ENCODE measurements at regions not wholly inside any gene's neighbourhood (a gene's known extent, or its start where the extent isn't known, plus 50 kb on each side); places are given as distances from the start of the nearest gene placed in this dataset.
"Not testable (repeated sequence)": the region's sequence is repeated elsewhere in the genome, so short reads cannot be mapped to it uniquely, and the experiment has no call there.

DNA sequence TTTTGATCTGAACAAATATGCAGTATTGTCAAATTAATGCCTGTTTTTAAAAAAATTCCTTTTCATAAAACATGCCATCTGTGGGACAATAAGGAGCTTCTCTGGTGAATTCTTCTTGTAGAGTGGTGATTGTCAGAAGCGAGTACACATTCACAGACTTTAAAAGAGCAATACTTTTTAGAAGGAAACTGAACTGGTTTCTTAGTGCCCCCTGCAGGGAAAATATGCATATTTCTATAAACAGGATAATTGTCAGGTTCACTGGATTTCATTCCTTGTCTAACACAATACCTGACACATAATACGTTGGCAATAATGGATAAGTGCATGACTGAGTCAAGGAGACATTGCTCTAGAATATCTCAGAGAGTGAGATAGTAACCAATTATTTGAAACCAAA lies 133.7 kb downstream of the KIF4B start:
- no peak overlapping the region for H3K4me3 ChIP-seq (ENCODE audit: low read depth, low read length)
- TF ChIP-seq, protein P1, sequence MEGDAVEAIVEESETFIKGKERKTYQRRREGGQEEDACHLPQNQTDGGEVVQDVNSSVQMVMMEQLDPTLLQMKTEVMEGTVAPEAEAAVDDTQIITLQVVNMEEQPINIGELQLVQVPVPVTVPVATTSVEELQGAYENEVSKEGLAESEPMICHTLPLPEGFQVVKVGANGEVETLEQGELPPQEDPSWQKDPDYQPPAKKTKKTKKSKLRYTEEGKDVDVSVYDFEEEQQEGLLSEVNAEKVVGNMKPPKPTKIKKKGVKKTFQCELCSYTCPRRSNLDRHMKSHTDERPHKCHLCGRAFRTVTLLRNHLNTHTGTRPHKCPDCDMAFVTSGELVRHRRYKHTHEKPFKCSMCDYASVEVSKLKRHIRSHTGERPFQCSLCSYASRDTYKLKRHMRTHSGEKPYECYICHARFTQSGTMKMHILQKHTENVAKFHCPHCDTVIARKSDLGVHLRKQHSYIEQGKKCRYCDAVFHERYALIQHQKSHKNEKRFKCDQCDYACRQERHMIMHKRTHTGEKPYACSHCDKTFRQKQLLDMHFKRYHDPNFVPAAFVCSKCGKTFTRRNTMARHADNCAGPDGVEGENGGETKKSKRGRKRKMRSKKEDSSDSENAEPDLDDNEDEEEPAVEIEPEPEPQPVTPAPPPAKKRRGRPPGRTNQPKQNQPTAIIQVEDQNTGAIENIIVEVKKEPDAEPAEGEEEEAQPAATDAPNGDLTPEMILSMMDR (IDR thresholded peaks at IDR 0.05; ENCODE audit: borderline replicate concordance, insufficient read depth, low read depth, low read length) = no peak

DNA sequence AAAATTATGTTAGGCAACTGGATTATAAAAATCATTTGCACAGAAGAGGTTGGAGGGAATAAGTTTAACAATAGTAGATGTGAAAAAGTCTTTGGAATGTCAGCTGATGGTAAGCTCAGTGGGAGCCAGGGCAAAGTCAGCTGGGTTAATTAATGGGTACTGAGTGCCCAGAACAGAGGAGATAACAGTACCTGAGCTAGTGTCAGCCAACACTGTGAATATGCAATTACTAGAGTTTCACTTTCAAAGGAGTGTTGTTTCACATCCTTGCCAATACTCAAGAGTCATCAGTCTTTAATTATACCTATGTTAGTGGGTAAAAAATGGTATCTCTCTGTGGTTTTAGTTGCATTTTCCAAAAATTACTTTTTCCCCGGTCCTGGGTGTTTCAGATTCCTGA lies 135.1 kb downstream of the KIF4B start:
- no peak overlapping the region for H3K4me3 ChIP-seq (ENCODE audit: low read depth, low read length)
- TF ChIP-seq, protein P1 (IDR thresholded peaks at IDR 0.05; ENCODE audit: borderline replicate concordance, insufficient read depth, low read depth, low read length) = no peak

DNA sequence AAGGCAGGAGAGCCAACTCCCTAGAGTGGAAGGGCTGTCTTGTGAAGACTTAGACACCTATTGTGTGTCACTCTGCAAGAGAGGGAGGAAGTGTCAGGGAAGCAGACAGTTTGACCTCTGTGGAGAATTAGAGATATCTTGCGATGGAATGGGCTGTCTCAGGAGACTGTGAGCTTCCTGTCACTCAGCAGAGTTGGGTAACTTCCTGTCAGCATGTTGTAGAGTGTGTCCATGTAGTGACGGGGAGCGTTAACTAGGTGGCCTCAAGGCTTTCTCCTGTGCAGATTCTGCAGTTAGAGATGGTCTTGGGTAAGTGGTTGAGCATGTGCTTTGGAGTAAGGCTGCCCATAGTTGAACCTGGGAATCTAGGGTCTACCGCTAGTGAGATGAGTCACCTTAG lies 136.5 kb downstream of the KIF4B start:
- TF ChIP-seq, protein P1 (IDR thresholded peaks at IDR 0.05; ENCODE audit: borderline replicate concordance, insufficient read depth, low read depth, low read length) = no peak
- no peak overlapping the region for H3K4me3 ChIP-seq (ENCODE audit: low read depth, low read length)

DNA sequence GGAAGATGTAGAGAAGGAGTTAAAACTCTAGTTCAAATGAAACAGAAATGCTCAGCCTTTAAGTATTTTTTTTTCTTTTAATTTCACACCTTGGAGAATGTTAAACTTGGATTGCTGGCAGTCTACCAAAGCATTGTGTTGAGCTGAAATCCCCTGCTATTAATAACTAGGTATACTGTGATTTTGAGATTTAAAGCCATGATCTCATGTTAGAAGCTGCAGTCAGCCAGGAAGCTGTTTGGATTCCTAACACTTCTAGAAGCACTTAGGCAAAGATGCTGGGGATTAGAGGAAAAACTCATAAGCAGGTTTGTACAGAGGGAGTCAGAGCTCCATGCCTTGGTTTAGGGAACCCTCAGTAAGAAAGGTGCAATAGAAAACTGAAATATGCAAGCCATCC lies 141.4 kb downstream of the KIF4B start:
- no peak overlapping the region for H3K4me3 ChIP-seq (ENCODE audit: low read depth, low read length)
- TF ChIP-seq, protein P1 (IDR thresholded peaks at IDR 0.05; ENCODE audit: borderline replicate concordance, insufficient read depth, low read depth, low read length) = no peak

DNA sequence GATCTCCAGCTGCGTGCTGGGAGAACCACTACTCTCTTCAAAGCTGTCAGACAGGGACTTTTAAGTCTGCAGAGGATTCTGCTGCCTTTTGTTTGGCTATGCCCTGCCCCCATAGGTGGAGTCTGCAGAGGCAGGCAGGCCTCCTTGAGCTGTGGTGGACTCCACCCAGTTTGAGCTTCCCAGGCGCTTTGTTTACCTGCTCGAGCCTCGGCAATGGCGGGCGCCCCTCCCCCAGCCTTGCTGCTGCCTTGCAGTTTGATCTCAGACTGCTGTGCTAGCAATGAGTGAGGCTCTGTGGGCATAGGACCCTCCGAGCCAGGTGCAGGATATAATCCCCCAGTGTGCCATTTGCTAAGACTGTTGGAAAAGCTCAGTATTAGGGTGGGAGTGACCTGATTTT lies 149.5 kb downstream of the KIF4B start:
- H3K4me3 ChIP-seq (ENCODE audit: low read depth, low read length) = not testable (repeated sequence)

DNA sequence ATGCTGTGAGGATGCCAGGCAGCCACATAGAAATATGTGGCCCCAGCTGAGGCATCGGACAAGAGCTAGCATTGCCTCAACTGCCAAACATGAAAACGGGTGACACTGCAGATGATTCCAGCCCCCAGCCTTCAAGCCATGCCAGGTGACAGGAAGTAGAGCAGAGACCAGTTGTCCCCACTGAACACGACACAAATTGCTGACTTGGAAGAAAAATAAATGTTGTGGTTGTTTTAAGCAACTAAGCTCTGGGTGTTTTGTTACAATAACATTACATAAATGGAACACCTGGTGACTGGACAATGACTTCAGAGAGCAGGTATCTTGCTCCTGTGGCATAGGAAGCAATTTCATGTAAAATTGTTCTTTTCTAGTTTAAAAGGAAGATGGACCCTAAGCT lies 154.2 kb downstream of the KIF4B start:
- H3K4me3 ChIP-seq (ENCODE audit: low read depth, low read length) = no peak overlapping the region
- TF ChIP-seq, protein P1 (IDR thresholded peaks at IDR 0.05; ENCODE audit: borderline replicate concordance, insufficient read depth, low read depth, low read length) = no peak

DNA sequence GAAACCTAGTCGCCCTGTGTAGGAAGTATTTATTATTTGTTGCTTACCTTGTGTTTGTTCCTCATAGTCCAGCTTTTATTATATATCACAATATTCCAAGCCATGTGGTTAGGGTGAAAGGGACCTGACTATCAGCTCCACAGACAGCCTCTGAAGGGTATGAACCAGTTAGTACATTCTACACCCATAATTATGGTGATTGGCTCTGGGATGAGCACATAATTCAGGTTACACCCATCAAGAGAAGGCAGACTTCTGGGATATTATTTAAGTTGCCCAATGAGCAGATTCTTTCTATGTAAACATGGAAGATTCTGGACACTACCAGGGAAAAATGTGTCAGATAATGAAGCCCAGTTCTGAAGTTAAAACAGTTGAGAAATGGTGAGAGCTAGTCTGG lies 168.0 kb downstream of the KIF4B start:
- TF ChIP-seq, protein P1 (IDR thresholded peaks at IDR 0.05; ENCODE audit: borderline replicate concordance, insufficient read depth, low read depth, low read length) = no peak
- no peak overlapping the region for H3K4me3 ChIP-seq (ENCODE audit: low read depth, low read length)

DNA sequence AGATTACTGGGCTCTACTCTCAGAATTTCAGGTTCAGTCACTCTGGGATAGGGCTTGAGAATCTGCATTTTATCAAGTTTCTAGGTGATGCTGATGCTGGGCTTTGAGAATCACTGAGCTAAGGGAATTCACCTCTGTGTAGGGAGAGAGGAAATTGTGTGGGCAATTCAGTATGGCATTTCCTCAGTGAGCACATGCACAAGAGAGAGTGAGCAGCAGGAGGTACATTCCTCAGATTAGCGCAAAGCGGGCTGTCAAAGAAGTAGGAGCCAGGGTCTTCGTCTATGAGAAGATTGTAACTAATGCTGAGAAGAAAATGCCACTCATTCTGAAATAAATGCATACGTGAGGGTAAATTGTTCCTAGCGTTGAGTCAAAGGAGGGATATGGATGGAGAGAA lies 175.9 kb downstream of the KIF4B start:
- TF ChIP-seq, protein P1 (IDR thresholded peaks at IDR 0.05; ENCODE audit: borderline replicate concordance, insufficient read depth, low read depth, low read length) = no peak
- H3K4me3 ChIP-seq (ENCODE audit: low read depth, low read length) = no peak overlapping the region

All from GM12875 (cell line).